Endothelial cell of umbilical vein (primary cell): ENCODE measurements at regions not wholly inside any gene's neighbourhood (a gene's known extent, or its start where the extent isn't known, plus 50 kb on each side); places are given as distances from the start of the nearest gene placed in this dataset.

Experiments used
- BruUV-seq: library from RNA; stranded (reverse); fragments of 400-500 nt; replicated peaks from 2 replicates; lab custom pipeline; 2021; lab: Mats Ljungman, UMichigan
- CTCF ChIA-PET: fragments of 300-600, 350-600 bp; sonication (Branson Sonifier 250); formaldehyde crosslinking; loops from one replicate; lab custom pipeline; 2021; ENCODE audit warnings: antibody characterized with exemption, inconsistent platforms; lab: Charles Lee
- POLR2A ChIA-PET: fragments of 300-600, 350-600 bp; sonication (Branson Sonifier 250); formaldehyde crosslinking; loops from one replicate; lab custom pipeline; 2021; ENCODE audit warnings: antibody characterized with exemption, inconsistent platforms; lab: Charles Lee
- DNase-seq: peaks from one replicate; pipeline ENCODE4 v3.0.0-alpha.2; 2011; ENCODE audit warnings: low read depth, low spot score
- FAIRE-seq: peaks from 2 replicates; lab custom pipeline; 2011; peaks lifted over from hg19 to GRCh38; lab: Jason Lieb, UNC
- H2AFZ ChIP-seq: 2 replicates; pipeline ENCODE4 v1.6.0; 2012; ENCODE audit warnings: low read depth, low read length, control low read depth, inconsistent platforms
- H3K27ac ChIP-seq: 2 replicates; pipeline ENCODE4 v1.5.1; 2011; ENCODE audit warnings: low read depth, mild to moderate bottlenecking, control low read depth, low read length, moderate library complexity; ENCODE audit not compliant: insufficient read depth
- H3K27me3 ChIP-seq, 2 experiments: 2 replicates each; pipeline versions ENCODE4 v1.6.0 to v1.6.1; 2011; ENCODE audit warnings: low read length in 2 of 2, mixed read lengths in 1 of 2; ENCODE audit not compliant: control insufficient read depth in 2 of 2, insufficient read depth in 2 of 2
- H3K36me3 ChIP-seq, 2 experiments: 2 replicates in 1 of 2; 3 replicates in 1 of 2; pipeline ENCODE4 v1.5.1; 2011; ENCODE audit warnings: low read length in 2 of 2, mild to moderate bottlenecking in 1 of 2, moderate library complexity in 1 of 2; ENCODE audit not compliant: control insufficient read depth in 2 of 2, insufficient read depth in 2 of 2; ENCODE audit errors: extremely low read depth in 1 of 2
- H3K4me1 ChIP-seq: 3 replicates; pipeline ENCODE4 v1.5.1; 2011; ENCODE audit warnings: mild to moderate bottlenecking, low read length; ENCODE audit not compliant: control insufficient read depth, insufficient read depth; ENCODE audit errors: extremely low read depth
- H3K4me2 ChIP-seq: 2 replicates; pipeline ENCODE4 v1.6.1; 2011; ENCODE audit warnings: low read length, control low read depth, mixed read lengths; ENCODE audit not compliant: insufficient read depth
- H3K4me3 ChIP-seq, 3 experiments: fragments of 200-600 bp in 1 of 3; sonication (generic), shearing (Covaris generic) in 1 of 3; replicated peaks in 1 of 3; 2 replicates each; pipeline ENCODE4 v1.5.1; 2011 to 2016; ENCODE audit warnings: control low read depth in 3 of 3, low read length in 3 of 3, mild to moderate bottlenecking in 2 of 3, inconsistent platforms in 1 of 3, low read depth in 1 of 3, moderate library complexity in 1 of 3; ENCODE audit not compliant: insufficient read depth in 1 of 3
- H3K79me2 ChIP-seq: 2 replicates; pipeline ENCODE4 v1.6.0; 2012; ENCODE audit warnings: low read length, inconsistent platforms; ENCODE audit not compliant: control insufficient read depth, insufficient read depth
- H3K9ac ChIP-seq: replicated peaks from 2 replicates; pipeline ENCODE3; 2011; ENCODE audit warnings: low read length, control low read depth; ENCODE audit not compliant: insufficient read depth; ENCODE audit errors: extremely low read depth
- H3K9me1 ChIP-seq: replicated peaks from 3 replicates; pipeline ENCODE4 v1.6.0; 2011; ENCODE audit warnings: mild to moderate bottlenecking, low read length; ENCODE audit not compliant: control insufficient read depth, insufficient read depth; ENCODE audit errors: extremely low read depth
- H3K9me3 ChIP-seq: replicated peaks from 2 replicates; pipeline ENCODE4 v1.5.1; 2012; ENCODE audit warnings: low read length, inconsistent platforms; ENCODE audit not compliant: control insufficient read depth, insufficient read depth
- H4K20me1 ChIP-seq: replicated peaks from 2 replicates; pipeline ENCODE3; 2011; ENCODE audit warnings: mild to moderate bottlenecking, low read length; ENCODE audit not compliant: control insufficient read depth, insufficient read depth; ENCODE audit errors: extremely low read depth
- CTCF ChIP-seq, 2 donors: IDR thresholded peaks; 1 replicate in 1 of 2; 2 replicates in 1 of 2; pipeline ENCODE4 v1.5.1; 2011; ENCODE audit warnings: low read length in 2 of 2, mild to moderate bottlenecking in 2 of 2, moderate library complexity in 2 of 2, control low read depth in 1 of 2, inconsistent platforms in 1 of 2, low read depth in 1 of 2; ENCODE audit not compliant: insufficient read depth in 1 of 2; ENCODE audit errors: extremely low read depth in 1 of 2
- EZH2 ChIP-seq: IDR thresholded peaks from 2 replicates; pipeline ENCODE4 v1.6.1; 2012; ENCODE audit warnings: borderline replicate concordance, low read depth, mild to moderate bottlenecking, moderate library complexity, low read length, inconsistent platforms; ENCODE audit not compliant: severe bottlenecking
- FOS ChIP-seq: IDR thresholded peaks from 2 replicates; pipeline ENCODE4 v1.6.1; 2011; ENCODE audit warnings: mild to moderate bottlenecking, low read length, moderate library complexity, borderline replicate concordance; ENCODE audit not compliant: insufficient read depth
- GATA2 ChIP-seq: IDR thresholded peaks from 2 replicates; pipeline ENCODE4 v1.7.0; 2011; ENCODE audit warnings: low read depth, mild to moderate bottlenecking, moderate library complexity, mixed read lengths, low read length; ENCODE audit not compliant: insufficient read length, insufficient read depth
- JUN ChIP-seq: IDR thresholded peaks from 2 replicates; pipeline ENCODE4 v1.6.1; 2011; ENCODE audit warnings: borderline replicate concordance, low read depth; ENCODE audit not compliant: insufficient read length, insufficient read depth
- MAX ChIP-seq: IDR thresholded peaks from 2 replicates; pipeline ENCODE4 v1.6.1; 2011; ENCODE audit not compliant: insufficient read depth, insufficient read length
- MYC ChIP-seq: IDR thresholded peaks from one replicate; pipeline ENCODE4 v1.6.1; 2011; ENCODE audit warnings: mild to moderate bottlenecking, low read depth, low read length
- POLR2A ChIP-seq: IDR thresholded peaks from 2 replicates; pipeline ENCODE4 v1.6.1; 2012; ENCODE audit warnings: low read depth, mild to moderate bottlenecking, control low read depth, low read length
- POLR2AphosphoS5 ChIP-seq: IDR thresholded peaks from 2 replicates; pipeline ENCODE4 v1.6.1; 2012; ENCODE audit warnings: low read depth, mild to moderate bottlenecking, control low read depth, low read length, moderate library complexity; ENCODE audit not compliant: insufficient read depth
- dilution Hi-C: fragments of 300-500 bp; cut with MboI; formaldehyde crosslinking; loops from one replicate; pipeline ENCODE4 v1.15.0; 2019; ENCODE audit warnings: low sequenced_read_pairs; ENCODE audit not compliant: extremely low pct_ligation_motif_present
- intact Hi-C: fragments of 100-400 bp; cut with micrococcal nuclease; formaldehyde crosslinking; loops from one replicate; pipeline ENCODE4 v1.10.0; 2022

- POLR2A ChIA-PET, result no interaction called here
- Histone ChIP-seq H3K27ac (no peak overlapping the region), H3K4me1 (no peaks in the 10 kb centered on the region), H3K9me1 (no peaks in the 10 kb centered on the region), H3K79me2 (no peaks in the 10 kb centered on the region), H3K36me3 (no peaks in the 10 kb centered on the region), H3K9ac (no peak overlapping the region), H2AFZ (no peak overlapping the region), H4K20me1 (no peaks in the 10 kb centered on the region), H3K4me2 (no peak overlapping the region), H3K27me3 (no peaks in the 10 kb centered on the region), H3K9me3 (no peaks in the 10 kb centered on the region), H3K4me3 (no peak overlapping the region)
- dilution Hi-C loops (no loop called here), intact Hi-C loops (no loop called here)
- TF ChIP-seq JUN (no peak), FOS (no peak), POLR2AphosphoS5 (no peak), MAX (no peak), MYC (no peak), GATA2 (no peak), EZH2 (no peak), CTCF (IDR thresholded peaks at IDR 0.05; ENCODE audit: extremely low read depth in 1 of 2, insufficient read depth in 1 of 2, low read depth in 1 of 2, low read length in 2 of 2) (no peak), POLR2A (no peak)
- DNase-seq, result no peak
- no peak for FAIRE-seq
- CTCF ChIA-PET, result no interaction called here
- no TSS peak for BruUV-seq
Measured at GRCh38 chr14:95018821-95019220, 138.5 kb downstream of the DICER1 start.
